CD4-positive, alpha-beta T cell treated with Interleukin-6 for 4 hours (primary cell): ENCODE measurements at regions not wholly inside any gene's neighbourhood (a gene's known extent, or its start where the extent isn't known, plus 50 kb on each side); places are given as distances from the start of the nearest gene placed in this dataset.
A peak's percentile ranks its signal among the peaks of the same experiment; 100 is the strongest.

ENCODE experiments used
- DNase-seq: peaks from one replicate; pipeline ENCODE4 v3.0.0-alpha.2; 2020; ENCODE audit warnings: mixed read lengths

DNA sequence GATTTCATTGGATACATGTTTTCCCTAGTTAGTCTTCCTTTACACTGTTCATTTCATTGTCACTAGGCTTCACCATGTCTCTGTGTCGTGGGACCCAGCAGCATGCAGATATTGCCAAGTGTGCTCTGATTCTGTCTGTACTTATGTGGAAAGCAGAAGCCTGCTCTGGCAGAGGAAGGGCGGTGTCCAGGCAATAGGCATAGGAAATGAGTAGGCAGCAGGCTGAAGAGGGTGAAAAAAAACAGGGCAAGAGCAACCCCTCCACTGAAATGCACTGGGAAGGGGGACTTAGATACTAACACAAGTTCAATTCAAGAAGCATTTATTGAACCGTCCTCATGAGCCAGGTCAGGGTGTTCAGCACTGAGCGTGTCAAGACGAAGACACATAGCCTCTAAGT, 85.2 kb upstream of the VAV3 start:
- DNase-seq: peak; percentile 28

DNA sequence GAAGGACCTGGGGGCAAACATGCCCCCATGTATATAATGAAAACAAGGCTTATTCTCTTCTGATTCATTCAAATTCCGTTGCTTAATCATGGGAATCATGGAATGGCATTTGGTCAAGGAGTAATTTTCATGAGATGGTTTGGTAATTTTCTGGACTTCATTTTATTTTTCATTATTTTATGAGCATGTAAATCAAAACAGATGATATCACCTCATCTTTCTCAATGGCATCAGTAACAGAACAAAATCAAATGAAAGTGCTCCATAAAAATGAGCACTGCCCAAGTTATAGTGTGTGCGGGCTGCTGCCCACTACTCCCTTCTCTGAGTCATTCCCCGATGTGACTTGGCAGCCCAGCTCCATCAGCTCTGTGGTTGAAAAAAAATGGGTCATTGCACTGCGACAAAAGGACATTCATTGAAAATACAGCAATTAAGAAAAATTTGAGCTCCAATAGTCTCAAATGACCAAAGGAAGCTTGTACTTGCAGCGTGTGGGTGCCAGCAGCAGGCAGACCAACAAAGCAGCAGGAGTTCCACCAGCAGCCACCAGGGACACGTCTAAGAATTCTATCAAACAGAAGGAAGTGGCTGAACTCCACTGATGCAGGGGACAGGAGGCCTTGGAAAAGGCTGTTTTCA, 84.3 kb upstream of the VAV3 start:
- DNase-seq: peak; percentile 15

DNA sequence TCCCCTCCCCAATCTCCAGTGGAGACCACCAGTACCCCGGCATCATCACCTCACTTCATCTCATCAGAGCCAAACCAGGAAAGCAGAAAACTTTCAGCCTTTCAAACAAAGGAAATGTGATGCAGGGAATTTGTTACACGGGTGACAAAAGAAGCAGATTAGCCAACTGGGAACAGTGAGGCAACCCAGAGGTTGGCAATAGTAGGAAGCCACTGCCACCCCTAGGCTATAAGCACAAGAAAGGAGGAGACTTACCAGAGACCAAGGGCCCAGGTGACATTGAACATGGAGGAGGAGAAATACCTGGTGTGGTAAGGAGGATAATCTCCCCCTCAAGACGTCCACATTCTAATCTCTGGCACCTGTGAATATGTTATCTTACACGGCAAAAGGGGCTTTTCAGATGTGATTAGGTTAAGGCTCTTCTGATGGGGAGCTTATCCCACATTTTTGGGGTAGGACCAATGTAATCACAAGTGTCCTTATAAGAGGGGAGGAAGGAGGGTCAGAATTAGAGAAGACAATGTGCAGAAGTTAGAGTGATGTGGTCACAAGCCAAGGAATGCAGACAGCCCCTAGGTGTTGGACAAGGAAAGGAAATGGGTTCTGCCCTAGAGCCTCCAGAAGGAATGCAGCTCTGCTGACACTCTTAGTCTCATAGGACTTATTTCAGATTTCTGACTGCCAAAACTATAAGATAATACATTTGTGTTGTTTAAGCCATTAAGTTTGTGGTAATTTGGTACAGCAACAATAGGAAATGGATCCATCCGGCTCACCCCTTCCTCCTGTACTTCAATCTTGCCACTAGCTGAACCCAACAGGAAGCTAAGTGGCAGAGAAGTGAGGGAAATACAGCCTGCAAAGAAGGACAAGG, 83.6 kb upstream of the VAV3 start:
- DNase-seq: no peak

DNA sequence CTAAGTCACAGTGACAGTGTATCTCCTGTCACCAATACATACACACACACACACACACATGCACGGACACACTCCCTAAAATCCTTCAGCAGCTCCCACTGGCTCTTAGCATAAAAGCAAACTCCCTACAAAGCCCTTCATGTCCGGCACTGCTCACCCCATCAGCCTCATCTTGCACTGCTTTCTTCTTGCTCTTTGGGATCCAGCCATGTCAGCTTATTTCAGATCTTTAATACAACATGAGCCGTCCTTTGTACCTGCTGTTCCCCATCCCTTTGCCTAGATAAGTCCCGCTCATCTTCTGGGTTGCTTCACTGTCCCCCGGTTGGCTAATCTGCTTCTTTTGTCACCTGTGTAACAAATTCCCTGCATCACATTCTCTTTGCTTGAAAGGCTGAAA, 82.1 kb upstream of the VAV3 start:
- no peak for DNase-seq

DNA sequence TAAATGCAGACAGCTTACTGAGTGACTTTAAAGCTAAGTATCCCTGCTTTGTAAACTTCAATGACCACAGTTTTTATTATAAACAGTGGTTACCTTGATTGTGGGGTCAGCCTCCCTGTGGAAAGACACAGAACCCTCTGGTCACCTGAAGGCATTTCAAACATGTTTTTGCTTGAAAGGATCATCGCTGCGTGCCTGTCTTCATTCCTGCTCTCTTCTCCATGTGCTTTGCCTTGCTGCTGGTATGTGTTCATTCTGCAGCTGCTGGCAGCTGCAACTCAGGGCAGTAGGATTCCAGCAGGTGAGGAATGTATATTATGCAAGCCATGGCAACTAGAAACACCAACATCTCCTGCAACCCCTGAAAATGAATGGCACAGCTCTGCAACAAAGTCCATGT, 81.0 kb upstream of the VAV3 start:
- DNase-seq: no peak

DNA sequence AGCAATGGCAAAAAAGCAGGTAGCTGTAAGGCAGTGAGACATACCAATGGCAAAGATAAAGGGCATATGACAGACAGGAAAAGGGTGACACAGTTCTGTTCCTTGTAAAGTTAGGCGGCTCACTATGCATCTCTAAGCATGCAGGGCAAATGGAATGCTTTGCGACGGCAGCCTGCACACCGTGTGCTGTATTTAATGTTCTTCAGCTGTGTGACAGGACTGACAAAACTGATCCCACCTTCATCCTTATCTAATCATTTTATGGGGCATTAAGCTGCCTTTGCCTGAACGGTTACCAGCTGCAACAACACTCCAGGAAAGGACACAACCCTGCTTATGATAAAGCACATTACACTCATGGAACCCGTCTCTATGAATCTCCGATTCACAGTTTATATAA, 80.5 kb upstream of the VAV3 start:
- DNase-seq: no peak

DNA sequence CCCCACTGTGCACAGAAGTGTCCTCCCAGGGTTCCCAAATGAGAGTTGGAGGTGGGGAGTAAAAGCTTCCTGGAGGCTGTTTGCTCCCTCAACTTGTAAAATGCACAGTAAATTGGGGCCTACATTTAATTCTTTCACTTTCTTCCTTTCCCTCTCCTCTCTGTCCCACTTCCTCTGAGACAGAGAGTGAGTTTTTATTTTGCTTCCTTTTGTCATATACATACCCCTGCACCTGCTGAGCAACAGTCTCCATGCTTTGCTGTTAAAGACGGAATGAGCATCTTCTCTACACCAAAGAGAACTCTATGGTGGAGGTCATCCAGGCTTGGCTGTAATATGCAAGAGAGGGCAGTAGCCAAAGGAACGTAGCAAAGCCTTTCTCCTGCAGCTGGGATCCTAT, 79.3 kb upstream of the VAV3 start:
- no peak for DNase-seq

DNA sequence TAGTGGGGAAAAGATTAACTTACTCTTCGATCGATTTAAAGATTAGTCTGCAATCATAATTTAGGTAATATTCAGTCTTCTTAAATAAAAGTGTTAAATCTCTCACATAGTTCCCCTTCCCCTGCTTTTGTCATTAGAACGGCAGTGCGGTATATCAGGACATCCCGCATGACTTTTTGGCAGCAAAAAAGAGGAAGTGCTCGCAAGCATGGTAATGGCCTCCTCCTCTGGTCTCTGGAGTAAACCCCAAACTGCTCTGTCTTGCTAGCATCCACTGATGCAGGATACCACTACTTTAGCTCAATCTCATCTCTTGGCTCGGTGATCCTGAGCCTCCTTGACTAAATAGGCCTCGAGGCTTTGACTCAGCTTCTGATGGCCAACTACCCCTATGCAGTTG, 78.7 kb upstream of the VAV3 start:
- DNase-seq: no peak

DNA sequence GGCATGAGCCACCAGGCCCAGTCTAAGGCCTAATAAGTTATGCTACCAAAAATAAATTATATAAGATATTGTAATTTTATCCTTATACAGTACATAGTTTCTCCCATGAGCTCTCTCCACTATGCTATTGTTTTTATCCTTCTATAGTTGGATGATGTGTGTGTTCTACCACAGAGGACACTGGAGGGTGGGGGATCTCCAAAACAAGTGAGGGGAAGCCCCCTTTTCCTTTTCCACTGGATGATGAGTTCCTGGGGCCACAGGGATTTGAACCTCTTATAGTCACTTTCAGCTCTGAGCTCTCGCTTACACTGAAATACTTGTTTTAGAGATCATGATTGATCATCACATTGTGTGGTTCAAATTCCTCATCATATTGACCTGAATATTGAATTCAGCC, 77.6 kb upstream of the VAV3 start:
- DNase-seq: no peak

DNA sequence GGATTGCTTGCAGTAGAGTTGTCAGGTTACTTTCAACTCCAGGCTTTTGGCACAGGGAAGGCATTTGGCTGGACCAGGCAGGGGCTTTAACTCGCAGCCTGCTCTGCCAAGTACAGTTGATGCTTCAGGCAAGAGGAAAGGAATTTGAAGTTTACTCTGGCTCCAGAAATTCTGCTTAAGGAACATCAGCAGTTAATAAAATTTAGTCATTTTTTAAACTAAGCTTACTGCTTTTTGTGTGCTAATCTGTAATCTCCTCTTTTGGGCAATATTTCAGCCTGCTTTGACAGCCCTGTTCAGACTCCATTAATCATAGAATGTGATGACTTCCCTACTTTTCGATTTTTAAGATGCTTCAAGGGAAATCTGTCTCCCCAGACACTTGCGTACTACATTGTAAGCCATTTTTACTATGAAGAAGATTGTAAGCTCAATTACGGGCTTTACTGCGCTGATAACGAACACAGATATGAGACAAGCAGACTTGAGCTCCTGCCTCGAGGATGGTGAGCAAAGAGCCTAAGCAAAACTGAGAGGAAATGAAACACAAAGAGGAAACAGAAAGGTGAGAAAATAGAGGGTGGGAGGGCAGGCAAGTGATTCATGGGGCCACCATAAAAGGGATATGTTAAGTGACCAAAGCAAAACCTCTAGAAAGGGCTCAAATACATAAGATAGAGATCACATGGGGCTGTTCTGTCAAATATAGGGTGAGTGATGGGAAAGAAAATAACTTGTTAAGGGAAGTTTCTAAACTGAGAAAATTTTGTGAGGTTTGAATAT, 76.6 kb upstream of the VAV3 start:
- peak; percentile 8 for DNase-seq

DNA sequence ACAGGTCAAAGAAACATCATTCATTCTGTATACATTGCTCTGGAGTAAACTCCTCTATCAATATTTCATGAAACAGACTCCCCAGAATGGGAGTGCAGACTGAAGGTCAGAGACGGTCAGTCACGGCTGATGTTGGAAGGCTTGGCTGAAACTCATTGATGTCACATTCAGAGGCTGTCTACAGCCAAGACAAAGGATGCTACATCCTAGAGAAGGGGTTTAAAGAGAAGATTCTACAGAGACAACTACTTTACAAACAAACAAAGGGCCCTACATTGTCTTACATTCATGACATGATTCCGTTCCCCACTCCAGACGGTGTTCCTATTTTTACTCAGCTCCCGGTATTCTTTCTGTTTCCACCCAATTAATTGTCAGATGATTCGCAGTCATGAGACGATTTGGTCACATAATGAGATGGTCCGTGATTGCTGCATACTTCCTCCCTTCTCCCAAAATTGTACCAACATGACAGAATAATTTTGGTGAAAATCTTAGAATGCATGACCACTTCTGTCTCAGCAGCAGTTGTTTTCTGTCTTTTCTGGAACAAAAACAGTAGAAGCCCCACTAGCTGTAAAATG, 73.8 kb upstream of the VAV3 start:
- DNase-seq: no peak

DNA sequence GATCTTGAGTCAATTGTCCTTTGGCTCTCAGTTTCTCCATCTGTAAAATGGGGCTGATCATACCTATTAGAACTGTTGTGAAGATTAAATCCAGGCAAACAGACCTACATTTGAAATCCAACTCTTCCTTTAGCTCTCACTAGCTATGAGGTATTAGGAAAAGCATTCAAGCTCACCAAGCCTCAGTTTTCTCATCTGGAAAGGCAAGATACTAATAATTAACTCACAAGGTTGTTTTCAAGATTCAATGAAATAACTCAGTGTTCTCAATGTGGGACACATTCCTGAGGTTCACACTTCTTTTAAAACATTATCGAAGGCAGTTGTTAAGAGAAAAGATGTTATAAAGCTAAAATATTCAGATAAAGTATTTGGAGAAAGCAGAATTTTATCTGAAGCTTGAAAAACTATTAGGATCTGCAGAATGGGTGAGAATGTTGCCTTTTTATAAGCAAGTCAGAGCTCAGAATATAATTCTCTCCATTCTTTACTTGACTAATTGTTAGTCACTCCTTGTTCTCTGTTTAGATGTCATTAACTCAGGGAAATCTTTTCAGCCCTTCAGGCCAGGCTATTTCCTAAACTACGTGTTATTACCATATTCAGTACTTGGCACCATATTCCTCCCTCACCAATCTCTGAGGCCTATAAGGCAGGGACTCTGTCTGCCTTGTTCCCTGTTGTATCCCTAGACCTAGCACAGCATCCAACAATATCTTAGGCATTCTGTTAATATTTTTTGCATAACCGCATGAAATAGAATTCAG, 72.0 kb upstream of the VAV3 start:
- no peak for DNase-seq

DNA sequence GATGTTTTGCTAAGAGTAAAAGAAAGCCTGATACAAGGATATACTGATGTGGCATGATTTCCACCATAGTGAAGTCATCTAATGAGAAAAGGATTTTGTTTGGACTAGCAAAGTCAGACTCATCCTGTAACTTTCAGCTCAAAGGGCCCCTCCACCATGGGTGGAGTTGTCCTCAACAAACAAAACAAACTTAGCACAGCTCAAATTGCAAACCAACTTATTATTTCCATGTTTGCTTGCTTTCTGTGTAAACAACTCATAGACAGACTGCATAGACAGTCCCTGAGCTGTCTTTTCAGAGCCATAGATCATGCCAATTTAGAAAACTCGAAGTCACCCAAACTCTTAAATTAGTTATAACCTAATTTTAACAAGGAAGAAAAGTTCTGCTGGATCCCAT, 69.4 kb upstream of the VAV3 start:
- no peak for DNase-seq

DNA sequence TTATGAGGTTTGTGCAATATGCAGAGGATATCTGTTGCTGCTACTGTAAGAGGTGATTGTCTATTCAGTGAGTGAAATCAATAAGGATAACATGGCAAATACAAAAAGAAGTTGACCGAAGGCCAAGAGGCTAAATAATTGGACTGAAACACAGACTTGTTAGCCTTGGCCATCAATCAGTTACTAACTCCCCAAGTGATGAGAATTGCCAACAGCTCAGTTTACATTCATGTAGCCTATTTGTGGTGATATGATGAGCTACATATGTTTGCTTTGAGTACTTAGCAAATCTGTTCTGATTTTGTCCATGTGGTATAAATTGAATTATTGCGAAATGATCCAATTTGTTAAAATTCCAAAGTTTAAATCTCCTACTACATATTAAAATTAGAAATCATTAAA, 68.6 kb upstream of the VAV3 start:
- no peak for DNase-seq

DNA sequence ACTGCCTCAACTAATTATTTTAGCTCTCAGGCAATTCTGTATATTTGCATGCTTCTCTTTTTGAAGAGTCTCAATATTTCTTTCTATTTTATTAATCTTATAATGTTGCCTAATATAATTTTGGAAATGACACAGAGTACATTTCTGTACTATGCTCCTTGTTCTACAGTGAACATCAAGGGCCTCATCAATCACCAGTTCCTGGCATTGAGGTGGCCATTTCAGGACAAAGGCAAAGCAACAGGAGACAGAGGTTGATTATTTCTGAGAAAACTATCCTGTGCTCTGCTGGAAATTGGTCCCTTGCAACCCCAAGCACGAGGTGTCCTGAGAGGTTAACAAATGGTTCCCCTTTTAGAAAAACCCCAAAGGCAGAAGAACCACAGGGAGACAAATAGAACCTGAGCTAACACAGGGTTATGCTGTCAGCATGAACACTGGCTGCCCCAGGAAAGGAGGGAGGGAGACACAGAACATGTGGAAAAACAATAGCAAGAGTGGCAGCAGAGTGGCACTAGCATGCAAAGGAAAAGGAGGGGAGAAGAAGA, 63.9 kb upstream of the VAV3 start:
- DNase-seq: no peak

DNA sequence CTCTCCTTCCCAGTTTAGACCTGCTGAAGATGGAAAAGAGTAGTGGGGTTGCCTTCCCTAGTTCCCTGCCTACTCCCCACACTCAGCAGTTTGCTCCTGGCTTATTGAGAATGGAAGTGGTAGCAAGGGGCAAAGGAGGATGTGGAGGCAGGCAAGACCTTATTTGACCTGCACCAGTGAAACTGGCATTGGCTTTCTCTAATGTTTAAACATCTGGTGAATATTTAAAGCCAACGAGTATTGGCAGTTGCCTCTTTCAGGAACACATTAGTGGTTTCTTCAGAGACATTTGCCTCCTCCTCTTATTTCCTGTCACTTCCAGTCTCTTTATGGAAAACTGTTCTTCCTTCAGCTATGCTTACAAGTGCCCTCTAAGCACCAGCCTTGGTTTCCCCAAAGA, 62.4 kb upstream of the VAV3 start:
- no peak for DNase-seq

DNA sequence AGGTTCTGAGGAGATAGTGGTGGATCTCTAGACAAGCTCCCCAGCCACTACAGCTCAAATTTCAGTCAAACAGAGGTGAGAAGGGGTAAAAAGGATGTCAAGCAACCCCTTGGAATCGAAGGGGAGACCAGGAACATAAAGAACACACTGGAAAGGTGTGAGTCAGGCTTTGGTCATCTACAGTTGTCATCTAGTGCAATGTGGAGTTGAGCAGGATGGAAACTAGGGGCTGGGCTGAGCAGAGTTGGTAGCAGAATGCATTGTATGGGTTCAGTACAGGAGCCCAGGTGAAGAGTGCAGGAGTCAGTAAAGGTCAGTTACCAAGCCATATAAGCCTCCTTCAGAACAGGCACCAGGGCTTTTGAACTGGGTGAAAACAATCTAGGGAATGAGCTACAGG, 52.7 kb upstream of the VAV3 start:
- DNase-seq: no peak

DNA sequence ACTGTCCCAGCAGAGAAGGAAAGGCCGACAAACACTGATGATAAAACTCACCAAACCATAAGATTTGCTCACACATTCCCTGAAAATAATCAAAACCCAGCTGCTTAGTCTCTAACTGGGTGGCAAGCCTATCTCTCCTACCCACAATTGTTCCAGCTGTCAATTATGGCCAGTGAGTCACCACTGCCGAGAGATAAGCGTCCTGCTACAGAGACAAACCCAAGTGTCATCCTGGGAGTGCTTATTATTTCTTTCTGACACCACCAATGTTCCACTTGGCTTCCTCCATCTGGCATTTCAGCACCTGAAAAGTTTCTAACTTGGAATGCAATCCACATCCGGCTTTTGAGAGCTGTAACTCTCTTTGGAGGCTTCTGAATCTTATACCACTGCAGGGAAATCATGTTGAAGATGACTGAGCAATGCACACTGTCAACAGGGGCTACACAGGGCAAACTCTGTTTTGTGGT, 51.5 kb upstream of the VAV3 start:
- DNase-seq: no peak
